ENCODE measurements at regions not wholly inside any gene's neighbourhood (a gene's known extent, or its start where the extent isn't known, plus 50 kb on each side); places are given as distances from the start of the nearest gene placed in this dataset.

GRCh38 chr4:184893801-184894571, 68.2 kb upstream of the ACSL1 start:
- no peaks in the 10 kb centered on the region for H3K36me3 Mint-ChIP-seq (ENCODE audit: low read depth)
- no peak overlapping the region for H3K27ac Mint-ChIP-seq
- H3K27me3 Mint-ChIP-seq (ENCODE audit: insufficient read depth) = peaks cover 16% of the 10 kb centered on the region
- DNase-seq = no peak
- H3K4me3 Mint-ChIP-seq = no peak overlapping the region
- TF ChIP-seq CTCF (IDR thresholded peaks at IDR 0.05) = no peak
- no peaks in the 10 kb centered on the region for H3K9me3 Mint-ChIP-seq
- no peaks in the 10 kb centered on the region; the same call in 1 of the 2 replicates for H3K4me1 Mint-ChIP-seq (ENCODE audit: low read depth)

DNA sequence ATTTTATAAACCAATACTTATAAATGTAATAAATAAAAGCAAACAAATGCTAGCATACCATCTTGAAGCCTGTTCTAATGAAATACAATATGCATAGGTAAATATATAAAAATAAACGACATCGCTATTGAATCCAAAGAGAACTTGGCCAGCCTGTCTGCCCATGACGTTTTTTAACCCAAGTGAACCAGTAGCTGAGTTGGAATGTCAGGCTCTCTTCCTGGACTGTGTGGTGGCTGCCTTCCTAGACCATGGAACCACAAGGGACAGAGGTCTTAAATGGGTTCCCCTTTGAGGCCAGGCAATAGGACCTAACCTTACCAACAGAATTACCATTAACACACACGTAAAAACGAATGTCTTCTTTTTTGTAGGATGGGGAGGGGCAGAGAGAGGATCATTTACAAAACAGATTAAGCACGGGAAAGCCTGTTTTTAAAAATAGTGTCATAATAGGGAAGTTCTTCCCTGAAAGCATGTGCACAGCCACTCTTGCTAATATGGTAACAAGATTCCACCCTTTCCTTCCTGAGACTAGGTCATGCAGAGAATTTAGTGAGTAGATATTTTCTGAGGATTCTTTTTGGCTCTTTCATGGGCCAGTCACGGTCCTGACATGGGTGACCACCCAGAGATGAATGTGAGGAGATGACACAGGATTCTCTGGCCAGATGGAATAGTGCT, 69.4 kb upstream of the ACSL1 start:
- Mint-ChIP-seq H3K36me3 (ENCODE audit: low read depth) (0 out of 2 replicates have a peak, but pooled peaks cover 4% of the 10 kb centered on the region), H3K27me3 (ENCODE audit: insufficient read depth) (peaks cover 16% of the 10 kb centered on the region), H3K4me3 (no peak overlapping the region), H3K27ac (no peak overlapping the region), H3K9me3 (no peaks in the 10 kb centered on the region), H3K4me1 (ENCODE audit: low read depth) (peaks cover 5% of the 10 kb centered on the region; the same call in 1 of the 2 replicates)
- no peak for DNase-seq
- TF ChIP-seq CTCF (IDR thresholded peaks at IDR 0.05) = no peak

GRCh38 chr4:184896868-184897715, 71.3 kb upstream of the ACSL1 start:
- Mint-ChIP-seq H3K9me3 (no peaks in the 10 kb centered on the region), H3K4me1 (ENCODE audit: low read depth) (peaks cover 6% of the 10 kb centered on the region; the same call in 1 of the 2 replicates), H3K36me3 (ENCODE audit: low read depth) (0 out of 2 replicates have a peak, but pooled peaks cover 5% of the 10 kb centered on the region), H3K4me3 (no peak overlapping the region), H3K27ac (no peak overlapping the region), H3K27me3 (ENCODE audit: insufficient read depth) (peaks cover 12% of the 10 kb centered on the region)
- no peak for DNase-seq
- no peak for TF ChIP-seq CTCF (IDR thresholded peaks at IDR 0.05)

DNA sequence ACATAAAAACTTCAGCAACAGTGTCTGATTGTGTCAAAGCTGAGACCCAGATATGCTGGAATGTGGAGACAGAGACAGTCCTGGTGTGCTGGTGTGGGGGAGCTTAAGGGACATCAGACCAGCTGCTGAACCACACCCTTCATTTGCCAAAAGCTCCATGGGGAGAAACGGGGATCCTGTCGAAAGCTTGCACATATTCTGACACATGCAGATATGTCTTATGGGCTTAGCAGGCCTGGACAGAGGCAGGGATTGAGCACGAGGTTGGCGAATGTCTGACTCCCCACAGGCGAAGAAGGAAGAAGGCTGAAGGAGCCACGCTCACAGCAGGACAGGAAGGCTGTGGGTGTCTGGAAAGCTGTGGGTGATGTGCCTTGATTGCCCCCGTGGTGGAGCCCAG, 72.1 kb upstream of the ACSL1 start:
- TF ChIP-seq CTCF (IDR thresholded peaks at IDR 0.05) = no peak
- Mint-ChIP-seq H3K4me3 (no peak overlapping the region), H3K36me3 (ENCODE audit: low read depth) (0 out of 2 replicates have a peak, but pooled peaks cover 5% of the 10 kb centered on the region), H3K27ac (no peak overlapping the region), H3K4me1 (ENCODE audit: low read depth) (peaks cover 6% of the 10 kb centered on the region; the same call in 1 of the 2 replicates), H3K9me3 (no peaks in the 10 kb centered on the region), H3K27me3 (ENCODE audit: insufficient read depth) (peaks cover 12% of the 10 kb centered on the region)
- DNase-seq = no peak

GRCh38 chr4:184898793-184899192, 73.0 kb upstream of the ACSL1 start:
- 0 out of 2 replicates have a peak, but pooled peaks cover 5% of the 10 kb centered on the region for H3K36me3 Mint-ChIP-seq (ENCODE audit: low read depth)
- H3K27me3 Mint-ChIP-seq (ENCODE audit: insufficient read depth) = peaks cover 12% of the 10 kb centered on the region
- no peaks in the 10 kb centered on the region for H3K9me3 Mint-ChIP-seq
- no peak overlapping the region for H3K4me3 Mint-ChIP-seq
- H3K4me1 Mint-ChIP-seq (ENCODE audit: low read depth) = peaks cover 6% of the 10 kb centered on the region; the same call in 1 of the 2 replicates
- TF ChIP-seq CTCF (IDR thresholded peaks at IDR 0.05) = no peak
- H3K27ac Mint-ChIP-seq = no peak overlapping the region
- no peak for DNase-seq
